WTC11 (cell line): ENCODE measurements at regions not wholly inside any gene's neighbourhood (a gene's known extent, or its start where the extent isn't known, plus 50 kb on each side); places are given as distances from the start of the nearest gene placed in this dataset.

Experiments used
- FOXP1 ChIP-seq: sonication (generic); formaldehyde crosslinking; IDR thresholded peaks from 2 replicates; pipeline ENCODE4 v1.8.0; 2022; ENCODE audit warnings: missing genetic modification reagents, mild to moderate bottlenecking, moderate library complexity, borderline replicate concordance
- MAX ChIP-seq: sonication (generic); formaldehyde crosslinking; IDR thresholded peaks from 2 replicates; pipeline ENCODE4 v1.8.0; 2022; ENCODE audit warnings: mild to moderate bottlenecking, missing genetic modification reagents
- MXD4 ChIP-seq: fragments of 250-450 bp; sonication (Bioruptor Pico); IDR thresholded peaks from 2 replicates; pipeline ENCODE4 v1.8.0; 2021; ENCODE audit warnings: mild to moderate bottlenecking, moderate library complexity, borderline replicate concordance
- NR3C1 ChIP-seq: sonication (generic); formaldehyde crosslinking; conservative IDR thresholded peaks from 2 replicates; pipeline ENCODE4 v1.8.1; 2023; ENCODE audit warnings: low read depth, mild to moderate bottlenecking, missing genetic modification reagents
- SMAD3 ChIP-seq: sonication (generic); formaldehyde crosslinking; IDR thresholded peaks from 2 replicates; pipeline ENCODE4 v1.8.0; 2022; ENCODE audit warnings: missing genetic modification reagents, mild to moderate bottlenecking, borderline replicate concordance
- TEAD1 ChIP-seq: sonication (generic); formaldehyde crosslinking; IDR thresholded peaks from 2 replicates; pipeline ENCODE4 v1.8.0; 2022; ENCODE audit warnings: mild to moderate bottlenecking, missing genetic modification reagents
- TEAD4 ChIP-seq: sonication (generic); formaldehyde crosslinking; IDR thresholded peaks from 2 replicates; pipeline ENCODE4 v1.8.0; 2022; ENCODE audit warnings: mild to moderate bottlenecking, missing genetic modification reagents
- ZNF121 ChIP-seq: sonication (generic); formaldehyde crosslinking; IDR thresholded peaks from 2 replicates; pipeline ENCODE4 v1.8.0; 2023; ENCODE audit warnings: missing genetic modification reagents
- ZNF396 ChIP-seq: fragments of 250-450 bp; sonication (Bioruptor Pico); IDR thresholded peaks from 2 replicates; pipeline ENCODE4 v1.8.0; 2021; ENCODE audit warnings: mild to moderate bottlenecking, moderate library complexity, borderline replicate concordance
- TF ChIP-seq, protein P1 (sequence below): fragments of 200-600 bp; IDR thresholded peaks from 2 replicates; pipeline ENCODE4 v1.8.0; 2022; ENCODE audit warnings: antibody characterized with exemption
- TF ChIP-seq, protein P2 (sequence below): sonication (generic); formaldehyde crosslinking; IDR thresholded peaks from 2 replicates; pipeline ENCODE4 v1.8.1; 2023; ENCODE audit warnings: mild to moderate bottlenecking, missing genetic modification reagents, moderate library complexity

DNA sequence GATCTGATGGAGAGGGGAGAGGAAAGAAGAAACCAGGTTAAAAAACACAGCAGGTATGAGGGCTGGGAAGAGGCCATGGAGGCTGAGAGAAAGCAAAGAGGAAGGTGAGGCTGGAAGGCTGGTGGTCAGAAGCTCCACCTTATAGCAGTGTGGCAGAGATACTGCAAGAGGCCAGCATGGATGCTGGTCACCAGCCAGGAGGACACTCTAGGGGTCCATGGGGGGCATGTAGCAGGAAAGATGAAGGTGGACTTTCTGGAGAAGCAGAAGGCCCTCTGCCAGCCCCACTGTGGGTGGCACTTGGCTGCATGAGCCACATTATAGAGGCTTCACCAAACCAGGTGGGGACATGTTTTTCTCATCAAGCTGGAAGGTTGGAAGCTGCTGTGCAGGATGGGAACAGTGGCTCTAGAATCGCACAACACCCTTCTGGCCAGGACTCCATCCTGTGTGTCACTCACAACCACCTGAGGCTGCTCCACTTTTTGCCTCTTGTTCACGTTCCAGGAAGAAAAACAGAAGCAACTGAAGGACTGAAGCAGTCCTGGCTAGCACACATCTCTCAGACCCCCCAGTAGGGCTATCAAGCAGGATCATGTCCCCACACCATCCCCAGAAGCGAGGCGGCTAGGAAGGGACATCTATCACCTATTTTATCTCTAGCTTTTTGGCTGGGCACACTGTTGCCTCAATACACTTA lies 587.5 kb upstream of the MGMT start:
- TF ChIP-seq, protein P1, sequence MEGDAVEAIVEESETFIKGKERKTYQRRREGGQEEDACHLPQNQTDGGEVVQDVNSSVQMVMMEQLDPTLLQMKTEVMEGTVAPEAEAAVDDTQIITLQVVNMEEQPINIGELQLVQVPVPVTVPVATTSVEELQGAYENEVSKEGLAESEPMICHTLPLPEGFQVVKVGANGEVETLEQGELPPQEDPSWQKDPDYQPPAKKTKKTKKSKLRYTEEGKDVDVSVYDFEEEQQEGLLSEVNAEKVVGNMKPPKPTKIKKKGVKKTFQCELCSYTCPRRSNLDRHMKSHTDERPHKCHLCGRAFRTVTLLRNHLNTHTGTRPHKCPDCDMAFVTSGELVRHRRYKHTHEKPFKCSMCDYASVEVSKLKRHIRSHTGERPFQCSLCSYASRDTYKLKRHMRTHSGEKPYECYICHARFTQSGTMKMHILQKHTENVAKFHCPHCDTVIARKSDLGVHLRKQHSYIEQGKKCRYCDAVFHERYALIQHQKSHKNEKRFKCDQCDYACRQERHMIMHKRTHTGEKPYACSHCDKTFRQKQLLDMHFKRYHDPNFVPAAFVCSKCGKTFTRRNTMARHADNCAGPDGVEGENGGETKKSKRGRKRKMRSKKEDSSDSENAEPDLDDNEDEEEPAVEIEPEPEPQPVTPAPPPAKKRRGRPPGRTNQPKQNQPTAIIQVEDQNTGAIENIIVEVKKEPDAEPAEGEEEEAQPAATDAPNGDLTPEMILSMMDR: no peak
- TF ChIP-seq TEAD4 (CRISPR knock-in tag): no peak
- no peak for TF ChIP-seq NR3C1 (CRISPR knock-in tag)
- TF ChIP-seq TEAD1 (CRISPR knock-in tag): no peak
- no peak for TF ChIP-seq MAX (CRISPR knock-in tag)
- TF ChIP-seq ZNF121 (CRISPR knock-in tag): no peak
- TF ChIP-seq SMAD3 (CRISPR knock-in tag): no peak
- TF ChIP-seq FOXP1 (CRISPR knock-in tag): no peak
- TF ChIP-seq MXD4: no peak
- TF ChIP-seq, protein P2, sequence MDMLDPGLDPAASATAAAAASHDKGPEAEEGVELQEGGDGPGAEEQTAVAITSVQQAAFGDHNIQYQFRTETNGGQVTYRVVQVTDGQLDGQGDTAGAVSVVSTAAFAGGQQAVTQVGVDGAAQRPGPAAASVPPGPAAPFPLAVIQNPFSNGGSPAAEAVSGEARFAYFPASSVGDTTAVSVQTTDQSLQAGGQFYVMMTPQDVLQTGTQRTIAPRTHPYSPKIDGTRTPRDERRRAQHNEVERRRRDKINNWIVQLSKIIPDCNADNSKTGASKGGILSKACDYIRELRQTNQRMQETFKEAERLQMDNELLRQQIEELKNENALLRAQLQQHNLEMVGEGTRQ (CRISPR knock-in tag): no peak
- no peak for TF ChIP-seq ZNF396 (CRISPR knock-in tag)
